ENCODE measurements at regions not wholly inside any gene's neighbourhood (a gene's known extent, or its start where the extent isn't known, plus 50 kb on each side); places are given as distances from the start of the nearest gene placed in this dataset.

DNA sequence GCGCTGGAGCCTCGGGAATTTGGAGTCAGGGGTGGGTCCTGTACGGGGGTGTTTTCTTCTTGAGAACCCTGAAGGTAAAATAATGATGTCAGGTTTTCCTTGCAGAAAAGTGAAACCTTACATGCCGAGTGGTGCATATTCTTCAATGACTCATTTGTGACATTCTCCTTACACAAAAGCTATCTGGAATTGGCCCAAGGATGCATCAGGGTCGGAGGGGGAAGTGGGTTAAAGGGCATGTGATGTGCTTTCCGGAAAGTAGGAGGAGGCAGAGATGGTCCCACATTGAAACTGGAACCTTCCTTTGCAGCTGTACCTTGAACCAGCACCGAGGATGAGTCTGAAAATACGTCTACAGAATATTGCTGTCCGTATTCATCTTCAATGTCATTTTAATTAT, 411.2 kb upstream of the IRX4 start:
- DNase-seq, result no peak
- intact Hi-C loops (cut with micrococcal nuclease), result no loop called here
- ATAC-seq, result no peak

DNA sequence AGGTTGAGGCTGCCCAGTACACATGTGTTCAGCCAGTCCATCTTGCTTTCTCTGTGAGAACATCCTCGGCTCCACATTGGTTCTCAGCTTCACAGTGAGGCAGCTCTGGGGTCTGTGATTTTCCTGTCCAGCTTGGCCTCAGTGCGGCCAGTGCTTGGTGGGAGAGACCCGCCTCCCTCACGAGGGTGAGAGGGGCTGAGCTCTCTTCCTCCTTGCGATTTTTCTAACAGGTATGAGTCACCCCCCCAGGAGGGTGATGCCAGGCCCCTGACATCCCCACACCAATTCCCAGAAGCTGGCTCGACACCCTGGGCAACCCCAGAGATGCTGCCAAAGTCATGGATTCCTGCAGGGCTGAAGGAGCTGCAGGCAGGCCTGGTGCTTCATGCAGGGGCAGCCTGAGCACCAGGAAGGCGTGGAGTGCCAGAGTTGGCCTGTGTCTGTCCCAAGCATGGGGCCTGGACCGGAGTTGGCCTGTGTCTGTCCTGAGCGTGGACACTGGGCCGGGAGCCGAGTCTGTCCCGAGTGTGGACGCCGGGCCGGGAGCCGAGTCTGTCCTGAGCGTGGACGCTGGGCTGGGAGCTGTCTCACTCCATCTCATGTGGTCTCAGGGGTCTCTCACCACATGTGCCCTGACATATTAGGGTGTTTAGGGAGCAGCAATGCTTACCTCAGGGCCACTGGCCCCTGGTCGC, 408.6 kb upstream of the IRX4 start:
- ATAC-seq (no peak), DNase-seq (no peak)
- intact Hi-C loops (cut with micrococcal nuclease), result no loop called here

DNA sequence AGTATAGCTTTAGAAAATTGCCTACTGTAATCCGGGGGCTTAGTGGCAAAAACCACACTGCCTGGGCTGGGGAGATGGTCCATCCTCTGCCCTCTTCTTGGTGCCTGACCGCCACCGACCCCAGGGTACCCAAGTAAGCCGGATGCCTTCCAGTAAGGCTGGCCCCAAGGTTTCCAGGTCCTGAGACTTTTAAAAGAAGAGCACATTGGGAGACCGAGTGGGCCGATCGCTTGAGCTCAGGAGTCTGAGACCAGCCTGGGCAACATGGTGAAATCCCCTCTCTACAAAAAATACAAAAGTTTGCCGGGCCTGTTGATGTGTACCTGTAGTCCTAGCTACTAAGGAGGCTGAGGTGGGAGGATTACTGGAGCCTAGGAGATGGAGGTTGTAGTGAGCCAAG, 406.7 kb upstream of the IRX4 start:
- ATAC-seq (no peak), DNase-seq (no peak)
- intact Hi-C loops (cut with micrococcal nuclease), result no loop called here

DNA sequence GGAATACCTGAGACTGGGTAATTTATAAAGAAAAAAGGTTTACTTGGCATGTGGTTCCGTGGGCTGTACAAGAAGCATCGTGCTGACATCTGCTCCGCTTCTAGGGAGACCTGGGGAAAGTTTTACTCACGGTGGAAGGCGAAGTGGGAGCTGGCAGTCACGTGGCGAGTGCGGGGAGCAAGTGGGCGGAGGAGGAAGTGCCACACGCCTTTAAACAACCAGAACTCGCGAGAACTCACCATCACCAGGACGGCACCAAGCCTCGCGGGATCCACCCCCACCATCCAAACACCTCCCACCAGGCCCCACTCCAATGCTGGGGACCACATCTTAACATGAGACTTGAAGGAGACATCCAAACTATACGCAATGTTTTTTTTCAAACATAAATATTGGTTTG, 406.2 kb upstream of the IRX4 start:
- no peak for ATAC-seq
- no peak for DNase-seq
- intact Hi-C loops (cut with micrococcal nuclease), result no loop called here

DNA sequence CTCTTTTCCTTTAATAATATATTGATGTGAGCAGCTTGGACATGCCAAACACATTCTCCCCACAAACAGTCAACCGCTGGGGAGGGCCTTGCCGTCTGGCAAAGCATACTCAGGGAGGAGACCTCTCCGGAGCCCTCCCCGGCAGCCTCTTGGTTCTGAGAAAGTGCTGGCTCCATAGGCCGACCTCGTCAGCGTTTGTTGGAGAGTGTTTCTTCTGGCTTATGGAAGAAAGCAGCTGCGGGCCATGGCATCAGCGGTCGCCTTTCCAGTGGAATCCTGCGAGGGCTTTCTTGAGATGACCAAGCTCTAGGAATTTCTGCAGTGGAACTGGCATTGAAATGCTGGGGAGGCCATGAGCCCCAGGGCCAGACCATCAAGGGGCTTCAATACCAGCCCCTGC, 405.7 kb upstream of the IRX4 start:
- intact Hi-C loops (cut with micrococcal nuclease), result no loop called here
- DNase-seq (no peak), ATAC-seq (no peak)

DNA sequence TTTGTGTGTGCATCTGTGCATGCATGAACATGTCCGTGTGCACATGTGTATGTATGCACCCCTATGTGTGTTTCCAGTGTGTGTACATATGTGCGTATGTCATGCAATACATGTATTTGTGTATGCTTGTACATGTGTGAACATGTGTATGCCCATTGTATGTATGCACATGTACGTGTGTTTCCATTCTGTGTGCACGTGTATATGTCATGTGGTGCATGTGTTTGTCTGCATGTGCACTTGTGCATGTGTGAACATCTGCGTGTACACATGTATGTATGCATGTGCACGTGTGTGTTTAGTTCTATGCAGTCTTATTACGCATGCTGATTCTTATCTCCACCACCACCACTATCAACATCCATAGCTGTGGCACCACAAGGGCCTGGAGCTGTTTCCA, 403.5 kb upstream of the IRX4 start:
- intact Hi-C loops (cut with micrococcal nuclease), result no loop called here
- ATAC-seq, result no peak
- no peak for DNase-seq

DNA sequence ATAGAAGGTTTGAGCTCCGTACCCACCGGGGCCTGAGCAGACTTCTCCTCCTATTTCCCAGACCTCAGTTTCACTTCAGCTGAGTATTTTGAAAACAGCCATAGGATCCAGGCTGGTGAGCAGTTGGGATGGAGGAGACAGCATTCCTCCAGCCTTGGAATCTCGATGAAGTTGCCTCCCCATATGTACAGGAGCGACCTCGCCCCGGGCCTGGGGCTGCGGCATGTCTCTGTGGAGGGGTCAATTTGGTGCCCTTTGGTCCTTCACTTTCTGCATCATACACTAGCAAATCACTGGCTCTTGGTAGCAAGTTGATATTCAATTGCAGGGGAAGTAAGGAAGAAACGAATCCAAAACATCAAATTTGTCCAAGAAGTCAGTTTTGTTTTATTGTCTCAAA, 402.0 kb upstream of the IRX4 start:
- intact Hi-C loops (cut with micrococcal nuclease), result no loop called here
- ATAC-seq, result no peak

DNA sequence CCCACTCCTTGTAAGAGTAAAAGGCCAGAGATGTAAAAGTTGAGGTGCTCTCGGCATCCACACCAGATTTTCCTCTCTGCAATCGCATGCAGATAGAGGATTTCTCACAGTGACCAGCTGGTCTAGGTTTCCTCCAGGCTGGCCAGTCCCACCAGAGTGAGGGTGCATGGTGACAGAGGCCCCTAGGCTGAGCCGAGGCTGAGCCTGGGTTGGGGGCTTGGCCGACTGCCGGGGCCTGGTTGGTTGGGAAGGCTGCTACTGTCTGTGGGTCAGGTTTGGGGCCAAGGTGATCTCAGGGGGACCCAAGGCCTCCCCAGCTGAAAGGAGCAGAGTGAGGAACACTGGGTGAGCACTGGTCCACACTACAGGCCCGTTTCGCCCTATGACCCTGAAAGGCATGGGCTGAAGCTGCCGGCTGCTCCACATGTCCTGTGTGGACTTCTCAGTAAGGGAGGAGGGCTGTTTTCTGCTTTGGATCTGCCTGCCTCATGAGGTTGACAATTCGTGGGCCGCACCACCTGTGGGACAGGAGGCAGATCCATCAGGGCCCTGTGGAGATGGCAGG, 400.8 kb upstream of the IRX4 start:
- DNase-seq (no peak), ATAC-seq (no peak)
- intact Hi-C loops (cut with micrococcal nuclease), result no loop called here

More for the DNA sequence above, 402.0 kb upstream of the IRX4 start:
- DNase-seq, result no peak

DNA sequence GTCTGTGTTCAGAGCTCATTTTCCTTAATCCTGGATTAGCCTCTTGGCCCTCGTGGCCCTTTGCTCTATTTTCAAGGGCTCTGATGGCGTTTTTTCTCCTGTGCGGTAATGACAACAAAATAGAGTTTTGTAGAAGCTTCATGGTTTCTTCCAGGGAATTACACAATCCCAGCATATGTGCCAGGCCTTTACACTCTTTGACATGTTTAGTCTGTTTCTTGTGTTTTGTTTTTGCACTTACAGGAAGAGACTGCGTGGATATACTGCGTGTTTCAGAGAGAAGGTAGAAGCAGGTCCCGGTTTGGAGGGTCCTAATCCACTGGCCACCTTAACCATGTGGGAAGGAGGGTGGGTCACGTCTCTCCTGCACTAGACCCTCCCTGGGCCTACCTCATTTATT, 400.2 kb upstream of the IRX4 start:
- no peak for DNase-seq
- ATAC-seq, result no peak
- intact Hi-C loops (cut with micrococcal nuclease), result no loop called here

DNA sequence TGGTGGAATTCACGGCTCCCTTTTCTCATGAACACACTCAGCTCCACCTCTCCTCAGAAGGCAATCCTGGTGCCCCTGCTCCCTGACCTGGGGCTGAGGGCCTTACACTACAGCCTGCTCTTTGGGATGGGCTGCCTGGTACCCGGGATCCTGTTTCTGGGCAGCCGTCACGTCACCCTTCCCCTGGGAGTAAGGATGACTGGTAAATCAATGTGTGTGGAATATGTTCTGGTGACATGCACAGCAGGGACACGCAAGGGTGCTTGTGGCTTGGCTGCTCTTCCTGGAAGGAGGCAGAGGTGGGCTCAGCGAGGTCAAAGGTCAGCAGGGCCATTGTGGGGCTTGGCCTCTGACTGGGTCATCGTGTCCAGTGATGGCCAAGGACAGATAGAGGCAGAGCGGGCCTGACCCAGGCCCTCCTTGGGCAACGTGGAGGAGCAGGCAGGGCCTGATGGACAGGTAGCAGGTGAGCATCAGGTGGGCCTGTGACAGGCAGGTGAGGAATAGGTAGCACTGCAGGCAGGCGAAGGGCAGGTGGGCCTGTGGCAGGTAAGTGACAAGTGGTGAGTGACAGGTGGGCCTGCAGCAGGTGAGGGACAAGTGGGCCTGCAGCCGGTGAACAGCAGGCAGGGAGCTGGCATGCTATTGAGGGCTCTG, 399.4 kb upstream of the IRX4 start:
- ATAC-seq (no peak), DNase-seq (no peak)
- intact Hi-C loops (cut with micrococcal nuclease), result no loop called here

DNA sequence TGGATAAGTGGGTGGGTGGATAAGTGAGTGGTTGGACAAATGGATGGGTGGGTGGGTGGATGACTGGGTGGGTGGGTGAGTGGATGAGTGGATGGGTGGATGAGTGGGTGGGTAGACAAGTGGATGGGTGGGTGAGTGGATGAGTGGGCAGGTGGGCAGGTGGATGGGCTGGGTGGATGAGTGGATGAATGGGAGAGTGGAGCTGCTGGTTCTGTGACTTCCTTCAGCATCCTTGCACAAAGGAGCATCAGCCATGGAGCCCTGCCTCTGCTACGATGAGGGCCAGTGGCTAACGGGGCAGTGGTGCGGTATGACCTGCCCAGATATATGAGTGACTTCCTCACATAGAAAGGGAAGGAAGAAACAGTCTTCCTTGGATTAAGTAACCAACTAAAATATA, 398.7 kb upstream of the IRX4 start:
- ATAC-seq (no peak), DNase-seq (no peak)
- intact Hi-C loops (cut with micrococcal nuclease), result no loop called here

DNA sequence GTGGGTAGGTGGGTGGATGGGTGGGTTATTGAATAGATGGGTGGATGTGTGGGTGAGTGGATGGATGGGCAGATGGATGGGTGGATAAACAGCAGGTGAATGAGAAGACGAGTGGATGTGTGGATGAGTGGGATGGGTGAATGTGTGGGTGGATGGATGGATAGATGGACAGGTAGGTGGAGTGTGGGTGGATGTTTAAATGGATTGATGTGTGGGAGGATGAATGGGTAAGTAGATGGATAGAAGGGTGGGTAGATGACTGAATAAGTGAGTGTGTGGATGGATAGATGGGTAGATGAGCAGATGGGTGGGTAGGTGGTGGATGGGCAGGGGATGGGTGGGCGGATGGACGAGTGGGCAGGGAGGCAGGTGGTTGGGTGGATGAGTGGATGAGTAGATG, 397.6 kb upstream of the IRX4 start:
- no peak for DNase-seq
- ATAC-seq, result no peak
- intact Hi-C loops (cut with micrococcal nuclease), result no loop called here

DNA sequence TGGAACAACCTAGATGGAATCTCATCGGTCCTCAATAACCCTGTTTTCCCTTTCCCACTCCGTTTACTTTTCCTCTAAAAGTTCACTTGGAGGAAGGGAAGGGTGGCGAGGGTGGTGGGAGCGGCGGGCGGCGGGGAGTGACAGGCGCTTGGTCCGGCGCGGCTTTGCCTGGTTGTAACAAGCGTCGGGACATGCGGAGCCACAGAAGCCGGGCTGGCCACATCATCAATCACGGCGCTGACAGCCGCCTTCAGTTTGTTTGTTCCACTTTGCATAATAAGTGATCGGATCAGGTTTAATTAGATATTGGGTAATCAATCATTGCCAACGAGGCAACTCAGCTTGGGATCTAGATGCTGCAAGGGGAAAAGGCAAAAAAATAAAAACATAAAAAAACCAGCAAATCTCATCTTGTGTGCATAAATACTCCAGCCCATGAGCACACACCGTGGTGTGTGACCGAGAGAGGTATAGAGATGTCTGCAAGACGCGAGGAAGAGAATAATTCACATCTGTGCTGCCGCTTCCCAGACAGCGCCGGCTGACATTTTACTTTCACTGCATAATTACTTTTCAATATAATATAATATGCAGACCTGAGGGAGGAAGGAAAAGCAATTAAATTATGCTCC, 396.2 kb upstream of the IRX4 start:
- intact Hi-C loops (cut with micrococcal nuclease), result no loop called here
- no peak for ATAC-seq
- no peak for DNase-seq

DNA sequence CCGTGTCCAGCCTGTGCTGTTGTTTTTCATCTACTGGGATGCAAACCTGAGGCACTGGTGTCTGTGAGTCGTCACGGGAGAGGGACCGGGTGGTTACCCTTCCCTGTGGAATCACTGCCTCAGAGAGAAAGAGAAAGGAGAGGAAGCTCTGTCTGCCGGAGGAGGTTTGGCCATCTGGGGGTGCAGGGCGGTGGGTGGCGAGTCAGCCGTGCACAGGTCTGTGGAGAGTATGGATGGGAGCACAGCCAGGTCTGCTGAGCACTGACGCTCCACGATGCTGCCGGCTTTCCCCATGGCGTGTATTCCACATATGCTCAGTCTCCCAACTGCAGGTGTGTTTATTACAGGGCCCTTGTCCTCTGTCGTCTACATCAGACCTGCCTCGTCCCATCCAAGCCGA, 395.2 kb upstream of the IRX4 start:
- intact Hi-C loops (cut with micrococcal nuclease), result no loop called here
- DNase-seq, result no peak
- ATAC-seq, result no peak

DNA sequence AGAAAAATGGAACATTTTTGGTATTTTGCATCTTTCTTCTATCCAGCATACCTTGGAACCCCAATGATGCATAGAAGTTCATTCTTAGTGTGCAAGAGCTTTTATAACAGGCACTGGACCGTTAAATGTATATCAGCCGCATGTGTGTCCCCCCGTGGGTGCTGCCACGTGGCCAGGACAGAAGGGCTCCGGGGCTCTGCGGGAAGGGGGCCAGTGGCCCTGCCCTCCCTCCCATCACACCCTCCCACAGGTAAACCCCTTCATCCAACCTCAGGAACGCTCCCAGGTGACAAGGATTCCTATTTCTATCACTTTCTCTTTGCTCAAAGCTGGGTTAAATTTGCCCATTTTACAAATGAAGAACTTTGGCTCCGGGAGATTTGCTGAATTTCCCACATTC, 393.4 kb upstream of the IRX4 start:
- intact Hi-C loops (cut with micrococcal nuclease), result no loop called here
- DNase-seq (no peak), ATAC-seq (no peak)

DNA sequence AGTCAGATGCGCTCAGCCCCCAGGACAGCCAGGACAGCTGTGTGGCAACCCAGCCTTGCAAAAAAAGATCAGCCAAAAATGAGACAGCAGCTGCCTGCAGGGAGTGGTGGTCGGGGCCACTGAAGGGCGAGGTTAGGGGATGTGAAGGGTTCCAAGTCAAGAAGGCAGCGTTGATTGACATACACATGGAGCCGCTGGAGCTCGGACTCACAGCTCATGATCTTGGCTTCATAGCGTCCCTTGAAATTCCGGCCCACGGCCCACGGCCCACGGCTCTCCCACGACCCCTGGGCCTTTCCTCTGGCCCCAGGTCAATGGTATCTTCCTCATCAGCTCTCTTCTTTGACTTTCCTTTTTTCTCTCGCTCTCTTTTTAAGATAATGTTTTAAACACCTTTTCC, 390.0 kb upstream of the IRX4 start:
- intact Hi-C loops (cut with micrococcal nuclease), result no loop called here
- ATAC-seq, result no peak
- no peak for DNase-seq

DNA sequence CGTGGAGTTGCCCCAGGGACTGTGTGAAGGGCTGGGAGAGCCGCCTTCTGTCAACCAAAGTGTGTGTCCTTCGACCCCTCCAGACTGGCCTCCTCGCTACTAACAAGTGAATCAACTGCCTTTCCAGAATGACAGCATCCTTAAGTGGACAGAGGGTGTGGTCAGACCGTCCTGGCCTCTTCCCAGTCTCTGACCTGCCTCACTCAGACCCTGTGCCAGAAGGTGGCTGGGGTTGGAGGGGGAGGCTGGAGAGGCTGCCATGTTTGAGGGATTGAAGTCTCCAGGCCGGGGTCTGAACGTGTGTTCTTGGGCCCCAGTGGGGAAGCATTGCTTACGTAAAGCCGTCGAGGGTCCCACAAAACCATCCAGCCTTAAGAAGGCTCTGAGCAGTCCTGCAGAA, 389.3 kb upstream of the IRX4 start:
- ATAC-seq (no peak), DNase-seq (no peak)
- intact Hi-C loops (cut with micrococcal nuclease), result no loop called here

DNA sequence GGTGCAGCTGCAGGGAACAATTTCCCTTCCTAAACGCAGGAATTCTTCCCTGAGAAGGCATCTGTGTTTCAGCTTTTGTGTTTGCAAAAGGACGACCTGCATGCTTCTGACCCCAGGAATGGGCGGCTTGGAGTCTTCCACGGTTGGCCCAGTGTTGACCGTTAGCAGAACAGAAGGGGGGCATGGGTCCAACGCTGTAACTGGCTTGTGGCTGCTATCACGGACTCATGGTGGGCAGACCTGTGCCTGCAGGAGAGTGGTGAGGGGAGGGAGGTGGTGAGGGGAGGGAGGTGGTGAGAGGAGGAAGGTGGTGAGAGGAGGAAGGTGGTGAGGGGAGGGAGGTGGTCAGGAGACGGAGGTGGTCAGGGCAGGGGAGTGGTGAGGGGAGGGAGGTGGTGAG, 388.6 kb upstream of the IRX4 start:
- DNase-seq (no peak), ATAC-seq (no peak)
- intact Hi-C loops (cut with micrococcal nuclease), result no loop called here

DNA sequence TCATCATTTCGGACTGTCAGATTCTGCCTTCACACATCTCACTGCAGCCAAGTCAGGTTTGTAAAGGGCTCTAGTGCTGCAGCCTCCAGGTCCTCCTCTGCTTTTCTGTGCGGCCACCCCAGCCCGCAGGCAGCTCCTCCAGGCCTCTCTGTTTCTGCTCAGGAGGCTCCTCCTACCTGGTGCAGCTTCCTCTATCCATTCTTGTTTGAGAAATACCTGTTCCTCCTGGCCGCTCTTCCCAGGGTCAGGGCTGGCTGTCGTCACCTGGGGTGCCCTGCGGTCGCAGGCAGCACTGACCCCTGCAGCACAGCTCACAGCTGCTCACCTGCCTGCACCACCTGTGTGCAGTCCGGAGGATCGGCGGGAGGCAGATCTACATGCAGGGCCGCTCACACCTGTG, 387.7 kb upstream of the IRX4 start:
- ATAC-seq (no peak), DNase-seq (no peak)
- intact Hi-C loops (cut with micrococcal nuclease), result no loop called here

DNA sequence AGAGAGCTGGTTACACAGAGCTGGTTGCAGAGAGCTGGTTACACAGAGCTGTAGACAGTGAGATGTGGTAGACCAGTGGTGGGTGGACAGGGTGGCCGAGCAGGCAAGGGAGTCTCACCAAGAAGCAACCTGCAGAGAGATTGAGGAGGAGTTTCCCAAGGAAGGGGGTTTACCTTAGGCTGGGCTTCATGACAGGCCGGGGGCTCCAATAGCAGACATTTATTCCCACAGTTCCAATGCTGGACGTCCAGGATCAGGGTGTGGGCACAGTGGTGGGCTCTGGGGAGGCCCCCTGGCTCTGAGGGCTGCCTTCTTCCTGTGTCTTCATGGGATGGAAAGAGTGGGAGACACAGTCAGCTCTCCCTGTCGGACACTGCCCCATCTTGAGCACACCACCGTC, 386.9 kb upstream of the IRX4 start:
- no peak for DNase-seq
- no peak for ATAC-seq
- intact Hi-C loops (cut with micrococcal nuclease), result no loop called here

DNA sequence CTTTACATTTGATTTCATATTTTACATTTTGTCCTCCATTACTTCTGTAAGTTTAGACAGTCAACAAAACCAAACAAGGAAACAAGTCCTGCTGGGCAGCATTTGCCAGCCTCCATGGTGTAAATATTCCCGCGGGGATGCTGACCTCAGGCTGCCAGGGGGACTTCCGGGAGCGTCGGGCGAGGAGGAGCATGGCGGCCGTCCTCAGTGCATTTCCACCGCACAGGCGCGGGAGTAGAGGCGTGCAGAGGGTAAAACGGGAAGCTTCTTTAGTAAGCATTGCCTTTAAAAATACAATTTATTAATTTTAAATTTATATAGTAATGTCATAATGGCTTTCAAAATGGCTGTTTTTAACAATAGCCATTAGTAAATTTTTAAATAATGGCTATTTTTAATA, 385.3 kb upstream of the IRX4 start:
- no peak for DNase-seq
- ATAC-seq, result no peak
- intact Hi-C loops (cut with micrococcal nuclease), result no loop called here
